ENCODE measurements at regions not wholly inside any gene's neighbourhood (a gene's known extent, or its start where the extent isn't known, plus 50 kb on each side); places are given as distances from the start of the nearest gene placed in this dataset.

GRCh38 chrX:117522725-117523700, 593.6 kb downstream of the KLHL13 start:
- no peak for TF ChIP-seq POLR2AphosphoS5 (IDR thresholded peaks at IDR 0.05)
- no peak for TF ChIP-seq CTCF (IDR thresholded peaks at IDR 0.05)

Measured in upper lobe of left lung (tissue), 4 donors.